CD14-positive monocyte (primary cell): ENCODE measurements at regions not wholly inside any gene's neighbourhood (a gene's known extent, or its start where the extent isn't known, plus 50 kb on each side); places are given as distances from the start of the nearest gene placed in this dataset.

Experiments
- DNase-seq, 3 donors: peaks; one replicate each; pipeline ENCODE4 v3.0.0-alpha.2; 2011 to 2022
- H2AFZ ChIP-seq: 2 replicates; pipeline ENCODE4 v1.6.0; 2012; ENCODE audit warnings: mild to moderate bottlenecking, low read depth, low read length, inconsistent platforms; ENCODE audit not compliant: insufficient read depth, poor library complexity, severe bottlenecking
- H3K27ac ChIP-seq, 2 donors: 1 replicate in 1 of 2; 2 replicates in 1 of 2; pipeline ENCODE4 v1.5.1; 2012 to 2013; ENCODE audit warnings: low read length in 2 of 2, control low read depth in 1 of 2, inconsistent platforms in 1 of 2, low read depth in 1 of 2, mild to moderate bottlenecking in 1 of 2
- H3K27me3 ChIP-seq, 2 donors: one replicate each; pipeline versions ENCODE4 v1.6.0 to v1.6.1; 2011 to 2013; ENCODE audit warnings: low read length in 2 of 2; ENCODE audit not compliant: control insufficient read depth in 2 of 2, insufficient read depth in 2 of 2
- H3K36me3 ChIP-seq, 2 donors: replicated peaks in 1 of 2; 1 replicate in 1 of 2; 2 replicates in 1 of 2; pipeline versions ENCODE4 v1.5.1 to v1.6.1; 2012 to 2013; ENCODE audit warnings: low read length in 2 of 2, control low read depth in 1 of 2, inconsistent platforms in 1 of 2, mild to moderate bottlenecking in 1 of 2; ENCODE audit not compliant: insufficient read depth in 2 of 2, control insufficient read depth in 1 of 2
- H3K4me1 ChIP-seq, 2 donors: 1 replicate in 1 of 2; 2 replicates in 1 of 2; pipeline versions ENCODE4 v1.5.1 to v1.6.1; 2012 to 2013; ENCODE audit warnings: low read length in 2 of 2, control low read depth in 1 of 2, inconsistent platforms in 1 of 2, mild to moderate bottlenecking in 1 of 2, moderate library complexity in 1 of 2; ENCODE audit not compliant: insufficient read depth in 2 of 2, control insufficient read depth in 1 of 2
- H3K4me2 ChIP-seq: replicated peaks from 2 replicates; pipeline ENCODE3; 2012; ENCODE audit warnings: low read length, moderate library complexity, mild to moderate bottlenecking; ENCODE audit not compliant: poor library complexity, severe bottlenecking; ENCODE audit errors: extremely low read depth
- H3K4me3 ChIP-seq, 3 experiments: fragments of 200-600 bp in 1 of 3; sonication (generic) in 1 of 3; replicated peaks in 1 of 3; 1 replicate in 2 of 3; 2 replicates in 1 of 3; pipeline ENCODE4 v1.5.1; 2011 to 2013; ENCODE audit warnings: low read length in 3 of 3, mild to moderate bottlenecking in 3 of 3, control low read depth in 2 of 3, low read depth in 2 of 3, inconsistent platforms in 1 of 3, moderate library complexity in 1 of 3
- H3K79me2 ChIP-seq: 2 replicates; pipeline ENCODE4 v1.6.0; 2012; ENCODE audit warnings: mild to moderate bottlenecking, control low read depth, inconsistent platforms, low read length, moderate library complexity; ENCODE audit not compliant: insufficient read depth
- H3K9ac ChIP-seq: 2 replicates; pipeline ENCODE4 v1.6.0; 2017; ENCODE audit warnings: low read length, mild to moderate bottlenecking; ENCODE audit not compliant: insufficient read depth, poor library complexity, severe bottlenecking
- H3K9me3 ChIP-seq, 2 donors: replicated peaks in 1 of 2; 1 replicate in 1 of 2; 2 replicates in 1 of 2; pipeline versions ENCODE4 v1.5.1 to v1.6.1; 2012 to 2013; ENCODE audit warnings: low read length in 2 of 2, control low read depth in 1 of 2; ENCODE audit not compliant: control insufficient read depth in 1 of 2, insufficient read depth in 1 of 2
- H4K20me1 ChIP-seq: 2 replicates; pipeline ENCODE4 v1.6.0; 2012; ENCODE audit warnings: mild to moderate bottlenecking, low read length, control low read depth, moderate library complexity; ENCODE audit not compliant: insufficient read depth
- H3K27ac Mint-ChIP-seq, 7 donors: one replicate each; pipeline ENCODE4 v1.8.0; 2020; ENCODE audit warnings: mild to moderate bottlenecking in 7 of 7, mixed read lengths in 7 of 7, moderate library complexity in 6 of 7, inconsistent platforms in 2 of 7
- H3K27me3 Mint-ChIP-seq, 3 donors: one replicate each; pipeline ENCODE4 v1.8.0; 2021 to 2022; ENCODE audit warnings: low read depth in 3 of 3, mild to moderate bottlenecking in 3 of 3, mixed read lengths in 3 of 3, moderate library complexity in 3 of 3, inconsistent platforms in 1 of 3
- H3K36me3 Mint-ChIP-seq, 2 donors: one replicate each; pipeline ENCODE4 v1.8.0; 2020; ENCODE audit warnings: mixed read lengths in 2 of 2, inconsistent platforms in 1 of 2, mild to moderate bottlenecking in 1 of 2
- H3K4me1 Mint-ChIP-seq: one replicate; pipeline ENCODE4 v1.8.0; 2020; ENCODE audit warnings: mild to moderate bottlenecking, mixed read lengths
- H3K4me3 Mint-ChIP-seq, 2 donors: one replicate each; pipeline ENCODE4 v1.8.0; 2020; ENCODE audit warnings: mild to moderate bottlenecking in 2 of 2, mixed read lengths in 2 of 2, moderate library complexity in 1 of 2
- H3K9me3 Mint-ChIP-seq, 7 donors: one replicate each; pipeline ENCODE4 v1.8.0; 2020 to 2022; ENCODE audit warnings: mixed read lengths in 7 of 7, mild to moderate bottlenecking in 6 of 7, moderate library complexity in 6 of 7, inconsistent platforms in 2 of 7
- CTCF ChIP-seq: fragments of 200-600 bp; IDR thresholded peaks from one replicate; pipeline ENCODE4 v1.8.0; 2022; ENCODE audit warnings: antibody characterized with exemption, mild to moderate bottlenecking
- WGBS: methylation state at CpG from one replicate; pipeline ENCODE4 v1.1.5; 2013; ENCODE audit warnings: missing lambda C conversion rate; ENCODE audit not compliant: insufficient coverage; 5-methylcytosine and 5-hydroxymethylcytosine counted together
- intact Hi-C, 2 donors: fragments of 100-400 bp; cut with micrococcal nuclease; formaldehyde crosslinking; loops; one replicate each; pipeline versions ENCODE4 v1.15.0 to v1.15.1; 2023

DNA sequence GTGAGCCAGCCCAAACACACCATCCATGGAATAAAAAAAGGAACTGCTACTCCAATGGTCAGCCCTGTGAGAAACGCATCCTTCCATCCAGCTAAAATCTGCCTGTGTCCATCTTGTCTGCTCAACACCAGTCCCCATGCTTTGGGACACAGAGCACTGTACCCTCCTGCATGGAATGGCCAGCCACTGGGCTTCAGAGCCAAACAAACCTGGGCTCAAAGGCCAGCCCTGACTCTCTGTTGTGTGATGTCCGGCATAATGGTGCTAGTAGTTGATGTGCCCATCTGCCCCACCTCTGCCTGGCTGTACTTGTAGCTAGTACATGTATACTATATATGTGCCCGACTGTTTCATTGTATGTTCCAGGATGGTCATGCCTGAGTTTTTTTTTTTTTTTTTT is 77.6 kb upstream of the AMZ2 start:
- Mint-ChIP-seq H3K36me3 (no peaks in the 10 kb centered on the region), H3K4me1 (no peaks in the 10 kb centered on the region), H3K4me3 (no peak overlapping the region), H3K9me3 (no peaks in the 10 kb centered on the region), H3K27ac (no peak overlapping the region), H3K27me3 (peaks cover 0 to 3% (median 2%) of the 10 kb centered on the region in 3 donors)
- Histone ChIP-seq H3K9ac (no peak overlapping the region), H3K27me3 (no peaks in the 10 kb centered on the region), H3K4me1 (peaks cover 0 to 4% of the 10 kb centered on the region in 2 donors), H3K79me2 (no peaks in the 10 kb centered on the region), H3K36me3 (no peaks in the 10 kb centered on the region), H3K4me3 (no peak overlapping the region), H3K27ac (no peak overlapping the region), H3K4me2 (no peak overlapping the region), H2AFZ (no peak overlapping the region), H3K9me3 (no peaks in the 10 kb centered on the region), H4K20me1 (no peaks in the 10 kb centered on the region)
- TF ChIP-seq CTCF, result no peak
- intact Hi-C loops, result loop anchor here in 1 of 2 donors (5.0 kb wide), 1 partner anchor 292 kb away; no protein-coding TSS in a partner anchor
- DNase-seq, result no peak
- 67% methylated on average over 1 of the region's 3 CpGs for WGBS

DNA sequence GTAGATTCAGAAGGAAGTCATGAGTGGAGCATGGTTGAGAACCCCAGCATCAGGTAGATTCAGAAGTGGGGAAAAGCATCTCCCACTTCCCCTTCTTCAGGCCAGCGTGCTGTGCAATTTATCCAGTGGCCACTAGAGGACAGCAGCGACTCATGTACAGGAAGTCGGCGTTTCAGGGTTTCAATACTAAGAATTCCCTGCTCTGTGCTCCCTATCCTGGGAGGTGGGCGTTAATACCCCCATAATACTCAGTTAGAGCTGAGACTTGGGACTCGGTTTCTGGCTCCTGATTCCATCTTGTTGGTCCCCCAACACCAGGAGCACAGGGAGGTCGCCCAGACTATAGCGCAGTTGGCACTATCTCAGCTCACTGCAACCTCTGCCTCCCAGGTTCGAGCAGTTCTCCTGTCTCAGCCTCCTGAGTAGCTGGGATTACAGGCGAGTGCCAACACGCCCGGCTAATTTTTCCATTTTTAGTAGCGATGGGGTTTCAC is 75.3 kb upstream of the AMZ2 start:
- Histone ChIP-seq H3K9me3 (no peaks in the 10 kb centered on the region), H3K4me2 (no peak overlapping the region), H3K79me2 (no peaks in the 10 kb centered on the region), H3K36me3 (no peaks in the 10 kb centered on the region), H3K27ac (no peak overlapping the region), H4K20me1 (no peaks in the 10 kb centered on the region), H3K4me3 (no peak overlapping the region), H3K27me3 (no peaks in the 10 kb centered on the region), H3K9ac (no peak overlapping the region), H3K4me1 (peaks cover 0 to 4% of the 10 kb centered on the region in 2 donors), H2AFZ (no peak overlapping the region)
- Mint-ChIP-seq H3K4me3 (no peak overlapping the region), H3K4me1 (peaks cover 4% of the 10 kb centered on the region), H3K27me3 (peaks cover 0 to 4% (median 2%) of the 10 kb centered on the region in 3 donors), H3K36me3 (no peaks in the 10 kb centered on the region), H3K9me3 (no peaks in the 10 kb centered on the region), H3K27ac (no peak overlapping the region)
- intact Hi-C loops, result loop anchor here (2.0 to 5.0 kb wide), 2 partner anchors 290 to 292 kb away; no protein-coding TSS in a partner anchor
- TF ChIP-seq CTCF, result peak; percentile 99
- peak; percentile 53 to 73 (median 68) for DNase-seq
- 41% methylated on average over 12 of the region's 13 CpGs for WGBS
